GM06990 (cell line): ENCODE measurements at regions not wholly inside any gene's neighbourhood (a gene's known extent, or its start where the extent isn't known, plus 50 kb on each side); places are given as distances from the start of the nearest gene placed in this dataset.
A peak's percentile ranks its signal among the peaks of the same experiment; 100 is the strongest.

Source experiments
- DNase-seq: peaks from one replicate; pipeline ENCODE4 v3.0.0-alpha.2; 2011; ENCODE audit not compliant: insufficient read length; ENCODE audit errors: extremely low read depth
- H3K27me3 ChIP-seq: replicated peaks from 2 replicates; pipeline ENCODE4 v1.6.0; 2011; ENCODE audit warnings: low read length; ENCODE audit not compliant: control insufficient read depth, insufficient read depth
- H3K36me3 ChIP-seq: 2 replicates; pipeline ENCODE4 v1.5.1; 2011; ENCODE audit warnings: low read length; ENCODE audit not compliant: control insufficient read depth, insufficient read depth
- H3K4me3 ChIP-seq: replicated peaks from 2 replicates; pipeline ENCODE4 v1.5.1; 2011; ENCODE audit warnings: low read depth, mild to moderate bottlenecking, control low read depth, low read length
- CTCF ChIP-seq: IDR thresholded peaks from 2 replicates; pipeline ENCODE4 v1.5.1; 2011; ENCODE audit warnings: low read length, control low read depth, mild to moderate bottlenecking, inconsistent platforms; ENCODE audit not compliant: insufficient read depth, poor library complexity, severe bottlenecking

GRCh38 chr14:61193476-61193875, 87.7 kb downstream of the TMEM30B start:
- no peak for TF ChIP-seq CTCF
- no peaks in the 10 kb centered on the region; the same call in 1 of the 2 replicates for H3K27me3 ChIP-seq
- no peaks in the 10 kb centered on the region for H3K36me3 ChIP-seq
- no peak overlapping the region for H3K4me3 ChIP-seq
- DNase-seq, result no peak

GRCh38 chr14:61192989-61193388, 88.1 kb downstream of the TMEM30B start:
- Histone ChIP-seq H3K36me3 (no peaks in the 10 kb centered on the region), H3K4me3 (no peak overlapping the region), H3K27me3 (no peaks in the 10 kb centered on the region; the same call in 1 of the 2 replicates)
- TF ChIP-seq CTCF, result no peak
- DNase-seq, result no peak

- no peak for DNase-seq
- Histone ChIP-seq H3K4me3 (no peak overlapping the region), H3K27me3 (no peaks in the 10 kb centered on the region; the same call in 1 of the 2 replicates), H3K36me3 (no peaks in the 10 kb centered on the region)
- no peak for TF ChIP-seq CTCF
Measured at GRCh38 chr14:61191733-61192132, 89.4 kb downstream of the TMEM30B start.

GRCh38 chr14:61190341-61190740, 90.8 kb downstream of the TMEM30B start:
- Histone ChIP-seq H3K4me3 (no peak overlapping the region), H3K36me3 (no peaks in the 10 kb centered on the region), H3K27me3 (no peaks in the 10 kb centered on the region; the same call in 1 of the 2 replicates)
- TF ChIP-seq CTCF, result no peak
- no peak for DNase-seq

- no peaks in the 10 kb centered on the region; the same call in 1 of the 2 replicates for H3K27me3 ChIP-seq
- DNase-seq, result peak; percentile 31
- H3K36me3 ChIP-seq, result no peaks in the 10 kb centered on the region
- peak overlapping the region; percentile 46 for H3K4me3 ChIP-seq
- peak; percentile 75 for TF ChIP-seq CTCF
Measured at GRCh38 chr14:61188978-61189808, 91.9 kb downstream of the TMEM30B start.

GRCh38 chr14:61188196-61188595, 92.9 kb downstream of the TMEM30B start:
- peak; percentile 3 for DNase-seq
- Histone ChIP-seq H3K27me3 (no peaks in the 10 kb centered on the region; the same call in 1 of the 2 replicates), H3K4me3 (no peak overlapping the region), H3K36me3 (no peaks in the 10 kb centered on the region)
- TF ChIP-seq CTCF, result no peak
